AG04449 (cell line): ENCODE measurements at regions not wholly inside any gene's neighbourhood (a gene's known extent, or its start where the extent isn't known, plus 50 kb on each side); places are given as distances from the start of the nearest gene placed in this dataset.

Experiments used
- CTCF ChIA-PET: fragments of 350-600 bp; formaldehyde crosslinking; extraction: SDS; loops from one replicate; lab custom pipeline; 2021; ENCODE audit warnings: antibody characterized with exemption; lab: Yijun Ruan, JAX
- POLR2A ChIA-PET: fragments of 400-600, 350-600 bp; formaldehyde crosslinking; extraction: SDS; loops from one replicate; lab custom pipeline; 2020; ENCODE audit warnings: antibody characterized with exemption, inconsistent platforms; lab: Yijun Ruan, JAX
- DNase-seq: peaks from one replicate; pipeline ENCODE4 v3.0.0-alpha.2; 2010; ENCODE audit warnings: low read depth, low spot score
- H3K4me3 ChIP-seq: 2 replicates; pipeline ENCODE4 v1.5.1; 2011; ENCODE audit warnings: low read depth, mild to moderate bottlenecking, control low read depth, low read length
- CTCF ChIP-seq: IDR thresholded peaks from one replicate; pipeline ENCODE4 v1.5.1; 2011; ENCODE audit warnings: mild to moderate bottlenecking, moderate library complexity, low read length, control low read depth, inconsistent platforms; ENCODE audit not compliant: insufficient read depth; ENCODE audit errors: missing control alignments

- no peak for DNase-seq
- POLR2A ChIA-PET = no interaction called here
- TF ChIP-seq CTCF = no peak
- CTCF ChIA-PET = interaction anchor here (1.0 to 1.9 kb wide), 2 partner anchors 14 to 415 kb away, joined by 3 to 4 read pairs; no protein-coding TSS in a partner anchor
- H3K4me3 ChIP-seq = no peak overlapping the region
These were observed 176.7 kb upstream of the SLC8A1 start for GRCh38 chr2:40628556-40628955.

- POLR2A ChIA-PET = no interaction called here
- TF ChIP-seq CTCF = no peak
- CTCF ChIA-PET = interaction anchor here (0.7 kb wide), 1 partner anchor 18 kb away, joined by 3 read pairs; no protein-coding TSS in a partner anchor
- no peak for DNase-seq
- H3K4me3 ChIP-seq = no peak overlapping the region
These were observed 178.0 kb upstream of the SLC8A1 start for GRCh38 chr2:40629768-40630434.

GRCh38 chr2:40639320-40639719, 187.4 kb upstream of the SLC8A1 start:
- no peak for TF ChIP-seq CTCF
- no peak for DNase-seq
- CTCF ChIA-PET = no interaction called here
- H3K4me3 ChIP-seq = no peak overlapping the region
- POLR2A ChIA-PET = no interaction called here

- ChIA-PET POLR2A (no interaction called here), CTCF (interaction anchor here (1.0 to 1.5 kb wide), 2 partner anchors 10 to 14 kb away, joined by 3 read pairs; no protein-coding TSS in a partner anchor)
- no peak for DNase-seq
- TF ChIP-seq CTCF = no peak
- H3K4me3 ChIP-seq = no peak overlapping the region
These were observed 190.3 kb upstream of the SLC8A1 start for GRCh38 chr2:40642237-40642636.

- ChIA-PET CTCF (interaction anchor here (1.0 to 1.5 kb wide), 2 partner anchors 10 to 15 kb away, joined by 3 read pairs; no protein-coding TSS in a partner anchor), POLR2A (no interaction called here)
- DNase-seq = no peak
- no peak overlapping the region for H3K4me3 ChIP-seq
- no peak for TF ChIP-seq CTCF
These were observed 190.8 kb upstream of the SLC8A1 start for GRCh38 chr2:40642726-40643125.

- no peak for TF ChIP-seq CTCF
- ChIA-PET CTCF (no interaction called here), POLR2A (no interaction called here)
- no peak for DNase-seq
- no peak overlapping the region for H3K4me3 ChIP-seq
These were observed 194.8 kb upstream of the SLC8A1 start for GRCh38 chr2:40646642-40647041.
